Left colon (tissue), 2 donors: ENCODE measurements at regions not wholly inside any gene's neighbourhood (a gene's known extent, or its start where the extent isn't known, plus 50 kb on each side); places are given as distances from the start of the nearest gene placed in this dataset.
"Not testable (repeated sequence)": the region's sequence is repeated elsewhere in the genome, so short reads cannot be mapped to it uniquely, and the experiment has no call there.

Source experiments
- ATAC-seq: fragments of 200-7000 bp; cut with Tn5 transposase; one replicate; pipeline ENCODE4 v1.9.1; 2020; ENCODE audit warnings: mild to moderate bottlenecking, moderate library complexity
- DNase-seq, 2 donors: peaks; one replicate each; pipeline ENCODE4 v3.0.0-alpha.2; 2020
- intact Hi-C, 2 donors: fragments of 100-400 bp; cut with DNase I in 1 of 2; cut with micrococcal nuclease in 1 of 2; formaldehyde crosslinking; loops; one replicate each; pipeline versions ENCODE4 v1.11.2 to v1.14.0; 2022; cut with DNase I, micrococcal nuclease
- donor health status: DM: no; HTN: no; CAD: no.
- donor health status: DM: yes; HTN: yes; CAD: no.

DNA sequence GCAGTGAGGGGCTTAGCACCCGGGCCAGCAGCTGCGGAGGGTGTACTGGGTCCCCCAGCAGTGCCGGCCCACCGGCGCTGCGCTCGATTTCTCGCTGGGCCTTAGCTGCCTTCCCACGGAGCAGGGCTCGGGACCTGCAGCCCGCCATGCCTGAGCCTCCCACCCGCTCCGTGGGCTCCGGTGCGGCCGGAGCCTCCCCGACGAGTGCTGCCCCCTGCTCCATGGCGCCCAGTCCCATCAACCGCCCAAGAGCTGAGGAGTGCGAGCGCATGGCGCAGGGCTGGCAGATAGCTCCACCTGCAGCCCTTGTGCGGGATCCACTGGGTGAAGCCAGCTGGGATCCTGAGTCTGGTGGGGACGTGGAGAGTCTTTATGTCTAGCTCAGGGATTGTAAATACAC is 813.1 kb downstream of the CCSER2 start:
- DNase-seq, intact Hi-C loops, ATAC-seq: not testable (repeated sequence)

DNA sequence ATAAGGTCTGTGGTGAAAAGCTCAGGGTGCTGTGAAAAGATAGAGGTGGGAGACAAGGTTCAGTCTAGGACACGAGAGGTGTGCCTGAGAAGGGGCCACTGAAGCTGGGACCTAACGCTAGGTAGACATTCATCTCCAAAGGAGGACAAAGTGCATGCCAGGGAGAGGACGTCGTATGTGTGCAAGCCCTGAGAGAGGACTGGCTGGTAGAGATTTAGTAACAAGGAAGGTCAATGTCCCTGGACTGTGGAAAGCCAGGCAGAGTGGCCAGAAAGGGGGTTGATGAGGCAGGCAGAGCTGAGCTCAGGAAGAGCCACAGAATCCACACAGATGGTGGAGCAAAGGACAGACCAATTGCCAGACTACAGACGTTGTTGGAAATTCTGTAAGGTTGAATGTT is 817.6 kb downstream of the CCSER2 start:
- DNase-seq (no peak), ATAC-seq (no peak)
- intact Hi-C loops, result no loop called here

DNA sequence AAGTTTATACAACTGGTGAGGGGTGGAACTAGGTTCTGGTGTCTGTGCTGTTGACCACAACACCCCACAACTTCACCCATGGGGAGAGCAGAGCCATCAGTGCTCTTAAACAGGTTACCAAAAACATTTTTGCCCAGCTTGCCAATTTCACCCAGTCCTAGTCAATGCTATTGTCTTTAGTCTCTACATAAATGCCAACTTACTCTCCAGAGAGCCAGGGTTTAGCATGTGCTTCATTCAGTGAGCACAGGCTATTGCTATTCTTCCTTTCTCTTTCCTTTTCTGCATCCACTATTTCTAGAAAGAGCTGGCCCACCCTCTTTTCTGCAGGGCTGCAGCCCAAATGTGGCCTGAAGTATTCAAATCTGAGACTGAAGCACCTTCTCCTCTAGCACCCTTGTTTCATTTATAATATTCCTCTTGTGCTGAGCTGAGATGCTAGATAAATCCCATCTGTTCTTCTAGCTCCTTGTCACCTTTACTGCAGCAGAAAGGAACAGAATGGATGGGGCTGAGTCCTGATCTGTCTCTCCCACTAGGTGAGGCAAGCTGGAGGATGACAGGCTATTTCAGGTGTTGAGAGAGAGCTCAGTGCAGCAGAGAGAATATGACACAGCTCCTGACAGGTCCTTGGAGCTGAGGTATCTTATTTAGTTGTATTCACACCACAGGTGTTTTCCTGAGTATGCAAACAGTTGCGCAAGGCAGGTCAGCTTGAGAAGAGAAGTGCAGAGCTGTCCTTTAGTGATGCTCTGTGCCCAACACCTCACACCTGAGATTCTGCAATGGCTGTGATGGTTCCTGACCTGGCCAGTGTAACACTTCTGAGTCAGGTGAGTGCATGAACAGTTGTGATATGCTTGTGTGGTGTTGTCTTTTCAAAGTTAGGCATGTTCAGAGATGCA is 819.2 kb downstream of the CCSER2 start:
- intact Hi-C loops, result no loop called here
- DNase-seq (no peak), ATAC-seq (no peak)

DNA sequence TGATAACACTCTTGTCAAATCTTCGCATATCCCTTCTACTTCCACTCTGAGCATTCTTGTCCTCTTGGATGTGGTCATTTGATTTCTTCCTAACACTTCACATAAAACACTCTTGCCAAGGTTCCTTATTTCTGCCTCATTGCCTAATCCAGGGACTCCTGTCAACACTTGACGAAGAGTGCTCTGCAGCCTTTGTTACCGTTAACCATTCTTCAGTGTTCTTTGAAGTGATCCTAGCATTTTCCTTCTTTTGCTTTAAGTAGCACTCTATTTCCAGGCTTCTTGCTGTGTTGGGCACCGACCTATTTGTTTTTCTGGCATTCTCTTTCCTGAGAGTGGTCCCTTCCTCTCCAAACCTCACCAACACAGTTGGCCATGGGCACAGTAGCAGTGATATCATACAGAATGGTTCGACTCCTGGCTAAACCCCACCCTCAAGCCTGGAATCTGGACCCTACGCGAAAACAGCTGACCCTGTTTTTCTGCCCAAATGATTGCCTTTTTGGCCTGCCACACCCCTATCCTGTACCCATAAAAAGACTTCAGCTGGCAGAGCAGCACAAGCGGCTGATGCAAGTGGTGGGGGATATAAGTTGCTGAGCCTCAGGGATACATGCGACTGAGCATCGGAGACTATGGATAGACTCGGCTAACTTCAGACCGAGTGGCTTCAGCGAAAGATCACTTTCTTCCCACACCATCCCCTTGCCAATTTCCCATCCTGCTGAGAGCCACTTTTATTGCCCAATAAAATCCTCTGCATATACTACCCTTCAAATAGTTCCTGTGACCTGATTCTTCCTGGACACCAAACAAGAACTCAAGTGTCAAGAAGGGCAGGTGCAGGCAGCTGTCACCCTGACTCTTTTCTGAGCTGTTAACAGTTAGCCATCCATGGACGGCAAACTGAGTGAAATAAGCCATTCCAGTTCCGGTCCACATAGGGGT is 820.6 kb downstream of the CCSER2 start:
- peak; percentile 4 to 25 for DNase-seq
- ATAC-seq, result peak; percentile 78
- intact Hi-C loops, result no loop called here

DNA sequence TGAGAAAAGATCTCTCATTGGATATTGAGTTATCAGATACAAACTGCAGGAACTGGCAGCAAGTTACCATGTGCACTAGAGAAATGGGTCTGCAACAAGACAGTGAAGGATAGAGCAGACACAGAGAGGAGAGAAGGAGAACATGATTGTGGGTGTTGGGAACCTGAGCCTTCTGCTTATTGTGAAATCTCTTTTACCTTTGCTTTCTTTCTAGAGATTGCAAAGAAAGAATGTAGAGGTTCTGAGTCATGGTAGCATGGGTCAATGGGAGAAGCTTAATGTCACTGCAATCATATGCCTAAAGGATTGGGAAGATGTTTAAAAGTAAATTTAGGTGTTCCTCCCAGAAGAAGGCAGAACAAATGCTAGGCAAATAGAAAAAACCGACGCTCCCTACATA is 821.4 kb downstream of the CCSER2 start:
- intact Hi-C loops, result no loop called here
- ATAC-seq (no peak), DNase-seq (no peak)

DNA sequence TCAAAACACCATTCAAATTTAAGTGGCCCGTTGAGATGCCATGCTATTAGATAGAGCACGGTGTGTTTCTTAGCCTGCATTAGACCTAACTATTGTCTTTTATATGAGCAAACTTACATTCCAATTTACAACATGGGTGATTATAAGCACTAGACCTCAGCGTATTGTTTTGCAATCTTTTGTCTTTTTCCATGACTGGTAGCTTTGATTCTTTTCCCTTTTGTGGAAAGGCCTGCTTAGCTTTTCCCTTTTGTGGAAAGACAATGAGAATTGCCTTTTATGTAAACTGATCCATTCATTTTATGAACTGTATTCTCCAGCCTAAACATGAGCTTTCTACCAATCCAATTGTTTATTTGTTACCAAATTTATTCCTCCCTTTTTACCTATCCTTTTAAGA is 823.1 kb downstream of the CCSER2 start:
- DNase-seq (no peak), ATAC-seq (no peak)
- intact Hi-C loops, result no loop called here

DNA sequence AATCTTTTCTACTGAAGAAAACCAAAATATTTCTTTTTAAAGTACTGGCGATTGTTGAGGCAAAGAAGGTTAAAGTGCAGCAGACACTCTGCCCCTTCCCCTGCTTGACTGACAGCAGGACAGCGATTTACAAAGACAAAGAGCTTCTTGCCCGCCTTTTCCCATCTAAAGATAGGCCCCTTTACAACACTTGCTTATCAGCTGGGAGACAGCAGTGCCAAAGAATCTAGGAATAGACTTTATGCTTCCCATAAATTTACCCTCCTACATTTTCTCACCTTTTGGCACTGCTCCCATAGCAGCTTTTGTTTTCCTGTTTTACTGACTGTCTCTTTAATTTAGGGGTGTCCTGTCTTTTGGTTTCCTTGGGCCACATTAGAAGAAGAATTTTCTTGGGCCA is 824.1 kb downstream of the CCSER2 start:
- intact Hi-C loops, result no loop called here
- DNase-seq (no peak), ATAC-seq (peak; percentile 72)

DNA sequence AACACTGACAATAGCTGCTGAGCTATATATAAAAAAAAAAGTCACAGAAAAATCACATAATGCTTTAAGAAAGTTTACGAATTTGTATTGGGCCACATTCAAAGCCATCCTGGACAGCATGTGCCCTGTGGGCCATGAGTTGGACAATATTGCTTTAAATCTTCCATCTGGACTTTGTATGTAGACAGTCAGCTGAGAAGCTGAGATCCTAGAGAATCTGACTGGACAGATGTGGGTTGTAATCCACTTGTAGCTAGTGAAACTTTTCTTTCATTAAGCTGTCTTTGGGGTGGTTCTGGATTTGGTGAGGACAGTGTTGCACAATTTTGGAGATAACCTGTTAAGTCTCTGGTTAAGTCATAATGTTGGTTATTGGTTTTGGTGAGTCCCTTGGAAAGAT is 824.5 kb downstream of the CCSER2 start:
- intact Hi-C loops, result no loop called here
- ATAC-seq (no peak), DNase-seq (no peak)

DNA sequence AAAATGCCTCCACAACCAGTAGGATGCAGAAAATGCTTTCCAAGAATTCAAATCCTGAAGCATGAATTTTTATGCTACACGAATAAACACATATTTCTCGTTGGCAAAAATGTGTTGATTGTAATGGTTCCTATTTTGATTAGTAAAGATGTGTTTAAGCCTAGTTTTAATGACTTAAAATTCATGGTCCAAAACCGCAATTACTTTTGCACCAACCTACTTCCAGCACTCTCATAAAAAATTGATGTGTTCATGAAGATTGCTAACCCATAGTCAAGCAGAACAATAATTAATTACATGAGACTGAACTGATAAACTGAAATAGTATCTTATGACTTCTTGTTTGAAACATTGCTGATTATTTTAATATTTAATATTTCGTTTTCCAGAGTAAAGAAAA is 828.8 kb downstream of the CCSER2 start:
- intact Hi-C loops, result no loop called here
- DNase-seq (no peak), ATAC-seq (no peak)

DNA sequence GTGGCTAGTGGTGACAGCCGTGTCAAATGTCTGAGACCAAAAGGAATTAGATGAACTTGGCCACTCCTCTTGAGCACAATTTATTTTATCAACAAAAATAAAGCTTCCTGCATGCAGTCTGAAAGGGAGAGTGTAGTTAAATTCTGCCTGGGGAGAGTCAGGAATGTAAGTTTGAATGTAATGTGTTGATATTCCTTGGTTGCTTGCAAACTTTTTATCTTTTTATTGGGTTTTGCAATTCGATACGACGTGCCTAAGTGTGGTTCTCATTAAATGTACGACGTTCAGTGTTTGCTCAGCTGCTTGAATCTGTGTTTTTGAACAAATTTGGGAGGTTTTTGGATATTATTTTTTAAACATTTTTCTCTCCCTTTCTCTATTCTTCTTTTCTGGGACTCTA is 839.9 kb downstream of the CCSER2 start:
- ATAC-seq, result no peak
- no peak for DNase-seq
- intact Hi-C loops, result no loop called here

DNA sequence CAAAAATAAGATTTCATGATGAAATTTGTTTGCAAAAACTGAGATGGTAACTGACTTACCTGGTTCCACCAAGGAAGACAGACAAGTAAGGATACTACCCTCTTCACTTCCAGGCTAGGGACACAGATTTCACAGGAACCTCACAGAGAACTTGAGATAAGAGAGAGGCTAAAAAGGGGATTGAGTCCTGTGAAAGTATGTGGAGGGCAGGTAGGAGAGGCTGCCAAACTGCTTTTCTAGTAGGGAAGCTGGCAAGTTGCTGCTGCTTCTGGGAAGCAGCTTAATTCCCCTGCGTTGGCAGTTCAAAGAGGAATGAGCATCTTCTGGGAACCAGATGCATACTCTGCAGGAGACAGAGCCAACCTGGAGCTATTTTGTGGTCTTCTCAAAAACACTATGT is 841.6 kb downstream of the CCSER2 start:
- DNase-seq (no peak), ATAC-seq (no peak)
- intact Hi-C loops, result no loop called here

DNA sequence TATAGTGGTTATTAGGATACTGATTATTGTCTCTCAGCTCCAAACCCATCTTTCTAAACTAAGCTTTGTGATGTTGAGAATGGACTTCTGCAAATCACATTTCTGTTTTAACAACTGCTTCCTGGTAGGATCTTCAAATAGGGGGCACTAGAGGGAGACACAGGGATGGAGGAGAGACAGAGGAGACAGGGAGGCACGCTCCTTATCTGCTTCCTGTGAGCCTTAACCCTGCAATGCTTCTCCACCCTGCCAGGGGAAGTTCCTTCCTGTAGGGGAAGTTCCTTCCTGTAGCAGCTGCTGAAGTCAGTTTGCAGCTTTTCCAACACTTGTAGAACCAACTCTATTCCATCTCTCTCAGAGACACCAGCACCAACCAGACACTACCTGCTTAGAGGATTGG is 847.2 kb downstream of the CCSER2 start:
- intact Hi-C loops, result no loop called here
- ATAC-seq (no peak), DNase-seq (no peak)

DNA sequence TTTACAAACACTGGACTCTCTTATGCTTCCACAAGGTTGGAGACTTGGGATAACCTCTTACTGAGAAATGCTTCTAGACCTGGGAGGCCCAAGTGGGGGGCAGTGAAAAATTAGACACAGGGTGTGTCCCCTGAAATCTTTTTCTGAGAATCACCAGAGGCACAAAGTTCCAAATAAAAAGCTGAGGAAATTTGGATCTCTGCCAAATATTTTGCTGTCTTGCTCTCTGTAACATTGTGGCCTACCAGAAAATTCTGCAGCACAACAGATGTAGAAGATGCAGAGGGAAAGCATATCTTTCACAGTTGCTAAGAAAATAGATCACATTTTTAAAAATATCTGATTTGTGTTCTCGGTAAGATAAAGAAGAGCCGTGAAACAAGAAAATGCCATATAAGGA is 849.4 kb downstream of the CCSER2 start:
- ATAC-seq, result no peak
- intact Hi-C loops, result no loop called here
- DNase-seq, result no peak

DNA sequence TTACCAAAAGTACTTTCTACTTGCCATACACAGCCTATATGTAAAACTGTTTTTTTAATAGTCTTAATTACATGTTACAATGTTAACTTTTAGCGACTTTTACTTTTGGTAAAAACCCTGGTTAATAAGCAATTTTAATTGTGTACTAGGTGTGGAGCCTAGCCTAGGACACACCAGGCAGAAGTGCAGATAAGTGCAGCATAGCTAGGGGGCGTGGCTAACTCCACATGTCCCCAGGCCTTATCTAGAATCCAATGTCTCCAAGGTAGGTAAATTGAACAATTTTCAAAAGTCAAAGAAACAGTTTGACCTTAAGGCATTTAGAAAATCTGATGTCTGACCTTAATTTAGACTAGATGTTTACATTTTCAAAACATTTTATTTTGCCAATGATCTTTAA is 858.7 kb downstream of the CCSER2 start:
- intact Hi-C loops, result no loop called here
- ATAC-seq (peak; percentile 50), DNase-seq (peak in 1 of 2 donors; percentile 32)

DNA sequence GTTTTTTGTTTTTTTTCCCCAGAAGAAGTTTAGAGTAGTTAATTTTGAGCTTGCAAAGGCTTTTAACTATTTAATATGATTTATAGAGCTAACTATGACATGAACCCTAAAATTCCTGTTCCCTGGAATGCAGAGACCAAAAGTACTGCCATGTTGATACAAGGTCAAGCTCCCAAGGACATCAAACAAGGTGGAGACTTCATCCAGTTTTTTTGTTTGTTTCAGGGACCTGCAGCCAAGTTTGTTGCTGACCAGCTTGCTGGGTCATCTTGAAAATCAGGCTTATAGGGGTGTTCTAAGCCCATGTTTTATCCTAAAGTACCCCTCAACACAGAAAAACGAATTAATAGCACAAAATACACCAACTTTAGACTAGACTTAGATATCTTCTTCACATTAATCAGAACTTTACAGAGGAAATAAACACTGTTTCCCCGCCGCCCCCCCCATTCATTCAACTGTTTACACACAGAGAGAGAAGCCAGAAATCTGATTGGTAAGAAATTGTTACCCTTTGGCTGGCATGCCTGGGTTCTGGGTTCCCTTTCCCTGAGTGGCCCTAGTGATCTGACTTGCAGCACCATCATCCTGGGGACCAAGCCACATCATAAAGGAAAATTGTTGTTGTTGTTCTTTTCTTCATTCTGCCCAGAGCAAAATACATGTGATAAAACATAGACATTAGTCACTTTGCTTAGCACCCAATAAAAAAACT is 860.5 kb downstream of the CCSER2 start:
- ATAC-seq (no peak), DNase-seq (no peak)
- intact Hi-C loops, result no loop called here

DNA sequence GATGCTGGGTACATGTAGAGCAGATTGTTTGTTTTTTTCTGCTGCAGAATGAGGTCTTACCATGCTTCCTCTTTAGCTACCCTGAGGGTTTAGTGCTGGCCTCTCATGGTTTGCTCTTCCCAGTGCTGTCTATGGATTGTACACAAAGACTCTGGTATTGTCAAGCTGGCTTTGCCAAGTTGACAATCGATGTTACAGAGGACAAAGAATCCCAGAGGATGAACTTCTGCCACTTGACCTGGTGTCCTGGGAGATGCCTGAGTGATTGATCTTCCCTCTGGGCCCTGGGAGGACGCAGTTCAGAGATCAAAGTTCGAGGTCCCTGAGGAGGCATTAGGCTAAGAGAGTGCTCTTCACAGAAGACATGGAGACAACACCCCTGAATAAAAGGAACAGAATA is 865.4 kb downstream of the CCSER2 start:
- intact Hi-C loops, result no loop called here
- no peak for DNase-seq
- no peak for ATAC-seq

DNA sequence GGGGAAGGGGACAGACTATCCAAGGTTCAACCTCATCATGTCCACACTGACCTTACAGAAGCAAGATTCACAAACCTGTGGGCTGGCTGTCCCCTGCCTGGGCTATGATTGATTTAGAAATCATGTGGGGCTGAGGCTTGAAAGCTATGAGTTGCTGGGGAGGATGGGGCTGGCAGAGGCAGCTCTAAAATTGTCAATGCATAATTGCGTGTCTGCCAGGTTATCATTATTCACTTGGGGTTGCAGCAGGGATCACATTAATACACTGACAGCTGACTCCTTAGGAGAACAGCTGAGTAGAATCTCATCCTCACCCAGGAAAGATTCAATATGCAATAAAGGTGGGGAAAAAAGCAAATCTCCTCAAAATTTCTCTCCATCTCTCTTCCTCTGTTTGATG is 866.3 kb downstream of the CCSER2 start:
- no peak for DNase-seq
- no peak for ATAC-seq
- intact Hi-C loops, result no loop called here

DNA sequence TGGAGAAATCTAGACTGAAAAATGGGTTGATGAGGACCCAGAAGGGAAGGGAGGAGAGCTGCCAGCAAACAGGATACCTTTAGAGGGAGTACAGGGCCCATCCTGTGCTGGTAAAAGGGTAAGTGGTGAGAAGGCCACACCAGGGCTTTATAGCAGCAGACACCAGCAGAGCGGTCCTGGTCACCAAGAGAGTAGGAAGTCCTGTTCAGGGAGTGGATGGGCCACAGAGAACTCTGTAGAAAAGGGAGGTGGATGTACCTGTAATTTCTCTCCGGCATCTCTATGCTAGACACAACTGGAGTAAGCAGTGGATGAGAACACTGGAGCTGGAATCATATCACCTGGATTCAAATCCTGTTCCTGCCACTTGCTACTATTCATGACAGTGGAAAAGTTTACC is 867.2 kb downstream of the CCSER2 start:
- ATAC-seq, result no peak

DNA sequence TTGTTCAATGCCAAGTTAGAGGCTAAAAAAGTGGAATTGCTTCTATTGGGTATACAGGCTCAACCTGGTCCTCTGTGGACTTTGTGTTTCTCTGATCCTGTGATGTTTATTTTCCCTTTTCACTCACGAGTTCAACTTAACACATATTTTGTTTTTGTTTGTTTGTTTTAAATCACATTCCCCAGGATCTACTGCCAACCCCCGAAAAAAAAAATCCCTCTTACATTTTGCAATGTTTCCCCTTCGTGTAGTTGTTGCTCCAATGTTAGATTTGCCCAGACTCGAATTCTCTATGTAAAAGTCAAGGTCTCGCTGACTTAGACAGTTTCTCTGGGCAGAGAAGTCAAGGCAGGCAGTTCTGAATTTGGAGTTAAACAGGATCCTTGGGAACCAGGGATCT is 876.4 kb downstream of the CCSER2 start:
- no peak for DNase-seq
- intact Hi-C loops, result no loop called here
- no peak for ATAC-seq

More for the DNA sequence above, 867.2 kb downstream of the CCSER2 start:
- no peak for DNase-seq
- intact Hi-C loops, result no loop called here
